HCT116 (cell line): ENCODE measurements at regions not wholly inside any gene's neighbourhood (a gene's known extent, or its start where the extent isn't known, plus 50 kb on each side); places are given as distances from the start of the nearest gene placed in this dataset.

Experiments
- ATAC-seq: fragments of 200-7000 bp; cut with Tn5 transposase; 2 replicates; pipeline ENCODE4 v1.9.1; 2020; ENCODE audit warnings: mild to moderate bottlenecking, moderate library complexity
- BruUV-seq: library from RNA; stranded (reverse); fragments of 400-500 nt; replicated peaks from 2 replicates; lab custom pipeline; 2021; lab: Mats Ljungman, UMichigan
- CTCF ChIA-PET: fragments of 300-600 bp; sonication (Branson Sonifier 250); formaldehyde crosslinking; loops from one replicate; lab custom pipeline; 2021; ENCODE audit warnings: antibody characterized with exemption; lab: Charles Lee
- POLR2A ChIA-PET: fragments of 300-600, 350-600 bp; sonication (Branson Sonifier 250); formaldehyde crosslinking; loops from one replicate; lab custom pipeline; 2021; ENCODE audit warnings: antibody characterized with exemption; lab: Charles Lee
- RAD21 ChIA-PET, 2 experiments: fragments of 300-600 bp; sonication (Branson Sonifier 250); formaldehyde crosslinking; loops; one replicate each; lab custom pipeline; 2023; ENCODE audit warnings: low total read pairs in 2 of 2; ENCODE audit not compliant: uncharacterized antibody in 2 of 2, unreplicated experiment in 2 of 2, low non-redundant PET in 1 of 2; lab: Charles Lee
- DNase-seq: peaks from one replicate; pipeline ENCODE4 v3.0.0-alpha.2; 2010; ENCODE audit warnings: low read depth, low spot score
- H2AFZ ChIP-seq: fragments of 200-600 bp; shearing (Covaris generic), sonication (generic); 2 replicates; pipeline ENCODE4 v1.6.1; 2017; ENCODE audit warnings: low read depth, mixed run types, mixed read lengths, antibody characterized with exemption, low read length; ENCODE audit not compliant: poor library complexity, severe bottlenecking
- H3K27ac ChIP-seq: 2 replicates; pipeline ENCODE4 v1.5.1; 2012; ENCODE audit warnings: low read depth, low read length
- H3K27me3 ChIP-seq: fragments of 200-600 bp; sonication (generic); 2 replicates; pipeline ENCODE4 v1.6.1; 2016; ENCODE audit warnings: mixed run types, low read length, mixed read lengths; ENCODE audit not compliant: insufficient read depth
- H3K36me3 ChIP-seq, 2 experiments: fragments of 200-500 bp in 1 of 2; fragments of 200-600 bp in 1 of 2; sonication (Bioruptor generic) in 1 of 2; sonication (generic) in 1 of 2; 2 replicates each; pipeline versions ENCODE4 v1.5.1 to v1.6.1; 2014 to 2016; ENCODE audit warnings: low read length in 2 of 2, inconsistent platforms in 1 of 2, mixed read lengths in 1 of 2, mixed run types in 1 of 2; ENCODE audit not compliant: insufficient read depth in 2 of 2, control insufficient read depth in 1 of 2
- H3K4me1 ChIP-seq, 2 experiments: fragments of 200-600 bp in 1 of 2; sonication (generic) in 1 of 2; 2 replicates each; pipeline versions ENCODE4 v1.5.1 to v1.6.1; 2012 to 2017; ENCODE audit warnings: low read length in 2 of 2, inconsistent platforms in 1 of 2, mild to moderate bottlenecking in 1 of 2, mixed read lengths in 1 of 2, mixed run types in 1 of 2, moderate library complexity in 1 of 2; ENCODE audit not compliant: insufficient read depth in 2 of 2, control insufficient read depth in 1 of 2
- H3K4me2 ChIP-seq: fragments of 200-600 bp; sonication (generic); 2 replicates; pipeline ENCODE4 v1.6.1; 2017; ENCODE audit warnings: mixed run types, low read length, mixed read lengths
- H3K4me3 ChIP-seq, 2 experiments: fragments of 200-600 bp in 1 of 2; sonication (generic) in 1 of 2; replicated peaks in 1 of 2; 2 replicates each; pipeline ENCODE4 v1.5.1; 2011 to 2016; ENCODE audit warnings: low read length in 2 of 2, control low read depth in 1 of 2, low read depth in 1 of 2, mild to moderate bottlenecking in 1 of 2, mixed read lengths in 1 of 2, mixed run types in 1 of 2
- H3K79me2 ChIP-seq: fragments of 200-600 bp; sonication (generic); 2 replicates; pipeline ENCODE4 v1.6.1; 2017; ENCODE audit warnings: mild to moderate bottlenecking, mixed run types, low read length, moderate library complexity, mixed read lengths; ENCODE audit not compliant: insufficient read depth
- H3K9ac ChIP-seq: fragments of 200-600 bp; sonication (generic); 2 replicates; pipeline ENCODE4 v1.6.1; 2016; ENCODE audit warnings: low read length, mixed read lengths
- H3K9me2 ChIP-seq: fragments of 200-600 bp; sonication (generic), shearing (Covaris generic); 2 replicates; pipeline ENCODE4 v1.6.1; 2017; ENCODE audit warnings: mixed run types, mild to moderate bottlenecking, moderate library complexity; ENCODE audit not compliant: insufficient read depth
- H3K9me3 ChIP-seq, 2 experiments: fragments of 200-500 bp in 1 of 2; fragments of 200-600 bp in 1 of 2; sonication (Bioruptor generic) in 1 of 2; sonication (generic) in 1 of 2; 2 replicates each; pipeline ENCODE4 v1.6.1; 2014 to 2017; ENCODE audit warnings: low read length in 2 of 2, mixed read lengths in 2 of 2, inconsistent platforms in 1 of 2, low read depth in 1 of 2, mild to moderate bottlenecking in 1 of 2, mixed run types in 1 of 2, moderate library complexity in 1 of 2; ENCODE audit not compliant: control insufficient read depth in 1 of 2, insufficient read depth in 1 of 2
- H4K20me1 ChIP-seq: fragments of 200-600 bp; sonication (generic), shearing (Covaris generic); 2 replicates; pipeline ENCODE4 v1.6.1; 2017; ENCODE audit warnings: mixed run types, mild to moderate bottlenecking, moderate library complexity; ENCODE audit not compliant: insufficient read depth
- EZH2 ChIP-seq: fragments of 200-600 bp; sonication (generic); IDR thresholded peaks from 2 replicates; pipeline ENCODE4 v1.6.1; 2017; ENCODE audit warnings: antibody characterized with exemption, mixed run types
- POLR2AphosphoS5 ChIP-seq: IDR thresholded peaks from 2 replicates; pipeline ENCODE4 v1.6.1; 2011; ENCODE audit warnings: mild to moderate bottlenecking, low read depth, low read length, moderate library complexity
- SIN3A ChIP-seq: IDR thresholded peaks from 2 replicates; pipeline ENCODE4 v1.6.1; 2012; ENCODE audit warnings: low read depth
- SRF ChIP-seq: IDR thresholded peaks from 2 replicates; pipeline ENCODE4 v1.6.1; 2012; ENCODE audit warnings: low read depth
- intact Hi-C: fragments of 100-400 bp; cut with micrococcal nuclease; formaldehyde crosslinking; loops from 2 replicates; pipeline ENCODE4 v1.10.0; 2022
- TF ChIP-seq, protein P1 (sequence below): IDR thresholded peaks from 2 replicates; pipeline ENCODE4 v1.6.1; 2012; ENCODE audit warnings: low read depth

DNA sequence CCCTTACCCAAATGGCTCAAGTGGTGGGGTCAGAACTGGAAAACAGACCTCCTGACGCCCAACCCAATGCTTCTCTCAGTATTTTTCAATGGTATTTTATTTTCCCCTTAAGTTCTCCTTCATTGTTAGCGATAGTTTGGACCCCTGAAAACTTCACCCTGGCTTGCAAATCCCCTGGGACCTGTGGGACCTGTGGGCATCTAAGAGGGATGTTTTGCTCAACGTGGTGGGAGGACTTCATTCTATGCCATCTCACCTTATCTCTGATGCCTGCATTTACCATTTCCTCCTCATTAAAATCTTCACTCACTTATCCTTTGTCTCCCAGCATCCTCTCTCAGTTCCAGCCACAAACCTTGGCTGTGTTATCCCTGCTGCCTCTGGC lies 59.4 kb upstream of the GZMB start:
- Histone ChIP-seq H3K4me2 (no peak overlapping the region), H3K9me3 (peaks cover 0 to 9% of the 10 kb centered on the region in 2 experiments; a peak in 1 of 4 replicates), H3K27me3 (no peaks in the 10 kb centered on the region), H3K9ac (no peak overlapping the region), H3K79me2 (no peaks in the 10 kb centered on the region), H4K20me1 (no peaks in the 10 kb centered on the region), H3K36me3 (no peaks in the 10 kb centered on the region), H3K4me3 (no peak overlapping the region), H2AFZ (no peak overlapping the region), H3K9me2 (no peaks in the 10 kb centered on the region), H3K4me1 (no peaks in the 10 kb centered on the region), H3K27ac (no peak overlapping the region)
- ChIA-PET POLR2A (no interaction called here), CTCF (no interaction called here), RAD21 (no interaction called here)
- intact Hi-C loops: no loop called here
- no TSS peak for BruUV-seq
- DNase-seq: no peak
- ATAC-seq: no peak
- TF ChIP-seq EZH2 (no peak), SIN3A (no peak), POLR2AphosphoS5 (no peak), SRF (no peak)
- TF ChIP-seq, protein P1, sequence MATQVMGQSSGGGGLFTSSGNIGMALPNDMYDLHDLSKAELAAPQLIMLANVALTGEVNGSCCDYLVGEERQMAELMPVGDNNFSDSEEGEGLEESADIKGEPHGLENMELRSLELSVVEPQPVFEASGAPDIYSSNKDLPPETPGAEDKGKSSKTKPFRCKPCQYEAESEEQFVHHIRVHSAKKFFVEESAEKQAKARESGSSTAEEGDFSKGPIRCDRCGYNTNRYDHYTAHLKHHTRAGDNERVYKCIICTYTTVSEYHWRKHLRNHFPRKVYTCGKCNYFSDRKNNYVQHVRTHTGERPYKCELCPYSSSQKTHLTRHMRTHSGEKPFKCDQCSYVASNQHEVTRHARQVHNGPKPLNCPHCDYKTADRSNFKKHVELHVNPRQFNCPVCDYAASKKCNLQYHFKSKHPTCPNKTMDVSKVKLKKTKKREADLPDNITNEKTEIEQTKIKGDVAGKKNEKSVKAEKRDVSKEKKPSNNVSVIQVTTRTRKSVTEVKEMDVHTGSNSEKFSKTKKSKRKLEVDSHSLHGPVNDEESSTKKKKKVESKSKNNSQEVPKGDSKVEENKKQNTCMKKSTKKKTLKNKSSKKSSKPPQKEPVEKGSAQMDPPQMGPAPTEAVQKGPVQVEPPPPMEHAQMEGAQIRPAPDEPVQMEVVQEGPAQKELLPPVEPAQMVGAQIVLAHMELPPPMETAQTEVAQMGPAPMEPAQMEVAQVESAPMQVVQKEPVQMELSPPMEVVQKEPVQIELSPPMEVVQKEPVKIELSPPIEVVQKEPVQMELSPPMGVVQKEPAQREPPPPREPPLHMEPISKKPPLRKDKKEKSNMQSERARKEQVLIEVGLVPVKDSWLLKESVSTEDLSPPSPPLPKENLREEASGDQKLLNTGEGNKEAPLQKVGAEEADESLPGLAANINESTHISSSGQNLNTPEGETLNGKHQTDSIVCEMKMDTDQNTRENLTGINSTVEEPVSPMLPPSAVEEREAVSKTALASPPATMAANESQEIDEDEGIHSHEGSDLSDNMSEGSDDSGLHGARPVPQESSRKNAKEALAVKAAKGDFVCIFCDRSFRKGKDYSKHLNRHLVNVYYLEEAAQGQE: no peak
- TF ChIP-seq, all 23 proteins: peak for 0
